Adrenal gland (tissue), 5 donors: ENCODE measurements at regions not wholly inside any gene's neighbourhood (a gene's known extent, or its start where the extent isn't known, plus 50 kb on each side); places are given as distances from the start of the nearest gene placed in this dataset.

Experiments used
- CTCF ChIP-seq, 6 experiments: fragments of 450-650 bp in 4 of 6; fragments of 200-600 bp in 2 of 6; sonication (generic) in 1 of 6; IDR thresholded peaks; 1 replicate in 5 of 6; 2 replicates in 1 of 6; pipeline versions ENCODE4 v1.5.1 to v1.8.0; 2016 to 2021; ENCODE audit warnings: antibody characterized with exemption in 6 of 6, mild to moderate bottlenecking in 2 of 6, moderate library complexity in 1 of 6
- POLR2A ChIP-seq, 2 donors: fragments of 450-650 bp; IDR thresholded peaks; one replicate each; pipeline ENCODE4 v1.6.1; 2017; ENCODE audit warnings: antibody characterized with exemption in 2 of 2, mild to moderate bottlenecking in 2 of 2, moderate library complexity in 1 of 2
- donor health status: DM: no; HTN: no; CAD: no.

DNA sequence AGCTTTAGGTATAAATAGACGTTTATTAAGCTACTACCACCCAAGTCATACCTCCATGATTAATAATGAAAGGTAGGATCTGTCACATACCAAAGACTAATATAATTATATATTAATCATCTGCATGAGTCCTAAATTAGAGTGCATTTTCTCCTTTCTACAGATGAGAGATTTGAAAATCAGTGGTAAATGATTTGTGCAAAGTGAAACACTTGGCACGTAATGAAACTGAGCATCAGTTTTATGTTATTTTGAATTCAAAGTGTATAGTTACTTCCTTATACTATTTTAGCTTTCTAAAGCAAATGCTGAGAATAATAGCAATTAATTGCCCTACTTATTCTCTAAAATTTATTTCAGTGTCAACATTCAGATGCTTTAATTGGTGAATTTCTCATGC is 615.3 kb downstream of the TRIB2 start:
- TF ChIP-seq CTCF (IDR thresholded peaks at IDR 0.05) (no peak), POLR2A (IDR thresholded peaks at IDR 0.05) (no peak)
